GM12872 (cell line): ENCODE measurements at regions not wholly inside any gene's neighbourhood (a gene's known extent, or its start where the extent isn't known, plus 50 kb on each side); places are given as distances from the start of the nearest gene placed in this dataset.

Experiments
- TF ChIP-seq, protein P1 (sequence below): IDR thresholded peaks from 3 replicates; pipeline ENCODE4 v1.5.1; 2011; ENCODE audit warnings: low read depth, mild to moderate bottlenecking, low read length, moderate library complexity; ENCODE audit not compliant: insufficient read depth

DNA sequence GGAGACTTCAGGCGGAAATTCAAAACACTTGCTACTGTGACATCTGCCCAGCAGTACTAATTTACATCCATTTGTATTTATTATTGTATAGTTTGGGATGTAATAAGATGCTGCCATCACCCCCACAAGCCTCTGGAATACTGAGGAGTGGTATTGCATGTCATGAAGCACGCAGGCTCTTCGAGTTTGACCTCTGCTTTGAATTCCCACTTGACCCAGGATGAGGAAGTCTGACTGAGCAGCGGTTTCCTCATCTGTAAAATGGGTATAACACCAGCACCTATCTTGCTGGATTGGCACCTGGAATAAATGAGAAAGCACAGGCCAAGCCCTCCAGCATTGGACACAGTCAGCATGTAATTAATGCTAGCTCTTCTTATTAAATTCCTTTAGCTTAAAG is 116.0 kb upstream of the DIO3 start:
- TF ChIP-seq, protein P1, sequence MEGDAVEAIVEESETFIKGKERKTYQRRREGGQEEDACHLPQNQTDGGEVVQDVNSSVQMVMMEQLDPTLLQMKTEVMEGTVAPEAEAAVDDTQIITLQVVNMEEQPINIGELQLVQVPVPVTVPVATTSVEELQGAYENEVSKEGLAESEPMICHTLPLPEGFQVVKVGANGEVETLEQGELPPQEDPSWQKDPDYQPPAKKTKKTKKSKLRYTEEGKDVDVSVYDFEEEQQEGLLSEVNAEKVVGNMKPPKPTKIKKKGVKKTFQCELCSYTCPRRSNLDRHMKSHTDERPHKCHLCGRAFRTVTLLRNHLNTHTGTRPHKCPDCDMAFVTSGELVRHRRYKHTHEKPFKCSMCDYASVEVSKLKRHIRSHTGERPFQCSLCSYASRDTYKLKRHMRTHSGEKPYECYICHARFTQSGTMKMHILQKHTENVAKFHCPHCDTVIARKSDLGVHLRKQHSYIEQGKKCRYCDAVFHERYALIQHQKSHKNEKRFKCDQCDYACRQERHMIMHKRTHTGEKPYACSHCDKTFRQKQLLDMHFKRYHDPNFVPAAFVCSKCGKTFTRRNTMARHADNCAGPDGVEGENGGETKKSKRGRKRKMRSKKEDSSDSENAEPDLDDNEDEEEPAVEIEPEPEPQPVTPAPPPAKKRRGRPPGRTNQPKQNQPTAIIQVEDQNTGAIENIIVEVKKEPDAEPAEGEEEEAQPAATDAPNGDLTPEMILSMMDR = no peak

DNA sequence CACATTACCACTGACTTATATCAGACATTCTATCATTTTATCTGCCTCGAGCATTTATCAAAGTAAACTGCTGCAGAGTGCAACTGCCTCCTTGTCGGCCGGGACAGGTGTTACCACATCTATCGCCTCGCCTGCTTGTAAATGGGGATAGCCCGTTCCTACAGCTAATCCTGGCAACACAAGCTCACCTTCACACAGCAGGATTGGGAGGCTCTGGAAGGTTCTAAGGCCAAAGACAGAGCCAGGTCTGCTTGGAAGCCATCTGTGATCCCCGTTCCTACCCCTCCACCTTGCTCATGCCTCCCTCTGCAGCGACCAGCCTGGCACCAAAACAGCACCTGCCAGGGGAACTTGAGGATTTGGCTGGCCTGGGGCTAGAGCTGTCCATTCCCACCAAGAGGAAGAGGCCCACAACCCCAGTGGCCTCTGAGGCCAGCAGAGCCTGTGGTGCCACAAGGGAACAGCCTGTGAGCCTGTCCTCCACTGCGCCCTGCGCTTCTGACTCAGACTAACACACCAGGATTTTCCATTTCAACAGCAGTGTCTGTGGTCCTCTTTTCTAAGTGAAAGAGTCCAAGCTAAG is 114.8 kb upstream of the DIO3 start:
- TF ChIP-seq, protein P1 = no peak

GRCh38 chr14:101449114-101449513 is 112.2 kb upstream of the DIO3 start:
- TF ChIP-seq, protein P1 = no peak

- TF ChIP-seq, protein P1 = no peak
These were observed 110.1 kb upstream of the DIO3 start for GRCh38 chr14:101451166-101451565.

- TF ChIP-seq, protein P1 = no peak
These were observed 108.1 kb upstream of the DIO3 start for GRCh38 chr14:101453225-101453624.

GRCh38 chr14:101454229-101454628 is 107.1 kb upstream of the DIO3 start:
- TF ChIP-seq, protein P1 = no peak

DNA sequence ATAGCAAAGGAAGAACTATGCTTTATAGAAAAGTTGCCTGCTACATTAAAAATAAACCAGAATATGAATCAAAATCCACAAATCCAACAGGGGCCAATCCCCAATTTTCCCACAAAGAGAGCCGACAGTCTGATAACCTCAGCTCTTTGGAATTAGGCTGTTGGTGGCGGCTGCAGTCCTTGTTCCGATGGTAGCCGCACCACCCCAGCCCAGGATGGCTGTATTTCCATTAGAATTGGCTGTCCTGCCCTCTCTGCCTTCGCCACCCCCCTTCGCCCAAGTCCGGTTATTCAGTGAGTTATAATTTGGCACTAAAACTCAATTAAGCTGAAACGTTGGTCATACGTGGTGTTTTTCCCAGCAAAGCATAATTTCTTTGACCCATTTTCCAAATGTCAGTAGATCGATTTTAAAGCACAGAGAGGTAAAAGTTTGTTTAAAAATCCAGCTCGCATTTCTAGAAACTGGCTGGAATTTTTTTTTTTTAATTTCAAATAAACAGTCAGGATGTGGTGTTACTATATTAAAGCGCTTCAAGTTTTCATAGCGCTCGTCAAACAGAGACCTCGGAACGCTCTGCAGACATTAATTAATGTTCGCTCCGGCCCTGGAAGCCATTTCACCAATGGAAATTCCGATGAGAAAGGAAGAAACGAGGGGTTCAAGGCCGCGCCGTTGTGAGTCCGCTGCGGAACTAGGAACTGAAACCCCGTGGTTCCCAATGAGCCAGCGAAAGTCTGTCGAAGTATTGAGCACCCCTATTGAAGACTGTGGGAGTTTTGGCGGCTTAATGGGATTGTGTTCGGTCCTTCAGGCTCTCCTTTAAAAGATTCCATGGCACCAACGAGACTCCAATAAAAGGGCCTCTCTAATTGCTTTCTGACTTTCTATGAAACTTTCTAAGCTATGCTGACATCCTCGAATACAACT is 104.8 kb upstream of the DIO3 start:
- TF ChIP-seq, protein P1 = no peak
